GM20000 (cell line): ENCODE measurements at regions not wholly inside any gene's neighbourhood (a gene's known extent, or its start where the extent isn't known, plus 50 kb on each side); places are given as distances from the start of the nearest gene placed in this dataset.
"Not testable (repeated sequence)": the region's sequence is repeated elsewhere in the genome, so short reads cannot be mapped to it uniquely, and the experiment has no call there.

ENCODE experiments used
- DNase-seq: peaks from one replicate; pipeline ENCODE4 v3.0.0; 2012; ENCODE audit warnings: low spot score
- TF ChIP-seq, protein P1 (sequence below): IDR thresholded peaks from 2 replicates; pipeline ENCODE4 v1.5.1; 2012; ENCODE audit warnings: mild to moderate bottlenecking, control low read depth; ENCODE audit errors: extremely low read depth, missing control alignments

DNA sequence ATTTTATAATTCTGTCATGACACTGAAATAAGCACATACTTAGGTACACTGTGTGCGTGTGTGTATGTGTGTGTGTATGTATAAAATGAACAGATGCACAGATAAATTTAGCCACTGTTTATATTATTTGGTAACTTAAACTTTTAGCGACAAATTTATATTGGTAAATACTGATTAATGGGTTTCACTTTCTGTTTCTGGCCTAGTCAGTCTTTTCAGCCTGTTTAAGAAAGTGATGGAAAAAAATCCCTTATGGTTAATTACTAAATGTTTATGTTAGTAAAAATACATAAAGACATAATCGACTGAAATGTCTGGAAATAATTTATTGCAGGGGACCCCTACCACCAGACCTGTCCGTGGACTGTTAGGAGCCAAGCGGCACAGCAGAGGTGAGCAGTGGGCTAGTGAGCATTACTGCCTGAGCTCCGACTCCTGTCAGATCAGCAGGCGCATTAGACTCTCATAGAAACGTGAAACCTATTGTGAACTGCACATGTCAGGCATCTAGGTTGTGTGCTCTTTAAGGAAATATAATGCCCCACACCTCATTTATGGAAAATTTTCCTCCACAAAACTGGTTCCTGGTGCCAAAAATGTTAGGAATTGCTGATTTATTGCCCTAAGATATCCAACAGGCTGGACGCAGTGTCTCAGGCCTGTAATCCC is 717.4 kb downstream of the SI start:
- TF ChIP-seq, protein P1, sequence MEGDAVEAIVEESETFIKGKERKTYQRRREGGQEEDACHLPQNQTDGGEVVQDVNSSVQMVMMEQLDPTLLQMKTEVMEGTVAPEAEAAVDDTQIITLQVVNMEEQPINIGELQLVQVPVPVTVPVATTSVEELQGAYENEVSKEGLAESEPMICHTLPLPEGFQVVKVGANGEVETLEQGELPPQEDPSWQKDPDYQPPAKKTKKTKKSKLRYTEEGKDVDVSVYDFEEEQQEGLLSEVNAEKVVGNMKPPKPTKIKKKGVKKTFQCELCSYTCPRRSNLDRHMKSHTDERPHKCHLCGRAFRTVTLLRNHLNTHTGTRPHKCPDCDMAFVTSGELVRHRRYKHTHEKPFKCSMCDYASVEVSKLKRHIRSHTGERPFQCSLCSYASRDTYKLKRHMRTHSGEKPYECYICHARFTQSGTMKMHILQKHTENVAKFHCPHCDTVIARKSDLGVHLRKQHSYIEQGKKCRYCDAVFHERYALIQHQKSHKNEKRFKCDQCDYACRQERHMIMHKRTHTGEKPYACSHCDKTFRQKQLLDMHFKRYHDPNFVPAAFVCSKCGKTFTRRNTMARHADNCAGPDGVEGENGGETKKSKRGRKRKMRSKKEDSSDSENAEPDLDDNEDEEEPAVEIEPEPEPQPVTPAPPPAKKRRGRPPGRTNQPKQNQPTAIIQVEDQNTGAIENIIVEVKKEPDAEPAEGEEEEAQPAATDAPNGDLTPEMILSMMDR = no peak

GRCh38 chr3:164360078-164360578 is 718.2 kb downstream of the SI start:
- DNase-seq = no peak
- TF ChIP-seq, protein P1 = no peak

More for the DNA sequence above, 717.4 kb downstream of the SI start:
- no peak for DNase-seq

GRCh38 chr3:164352991-164353390 is 725.3 kb downstream of the SI start:
- TF ChIP-seq, protein P1 = no peak
- DNase-seq = no peak

GRCh38 chr3:164351131-164351530 is 727.2 kb downstream of the SI start:
- no peak for DNase-seq
- TF ChIP-seq, protein P1 = no peak

- DNase-seq = not testable (repeated sequence)
Observed at GRCh38 chr3:164342206-164342605, 736.1 kb downstream of the SI start.

GRCh38 chr3:164341086-164341485 is 737.2 kb downstream of the SI start:
- no peak for DNase-seq
- TF ChIP-seq, protein P1 = no peak

GRCh38 chr3:164340273-164340672 is 738.0 kb downstream of the SI start:
- no peak for DNase-seq
- TF ChIP-seq, protein P1 = no peak
